OCI-LY1 (cell line): ENCODE measurements at regions not wholly inside any gene's neighbourhood (a gene's known extent, or its start where the extent isn't known, plus 50 kb on each side); places are given as distances from the start of the nearest gene placed in this dataset.

Experiments
- CTCF ChIP-seq: fragments of 200-600 bp; sonication (generic), shearing (Covaris generic); IDR thresholded peaks from 2 replicates; pipeline ENCODE4 v1.5.1; 2017; ENCODE audit warnings: mild to moderate bottlenecking, antibody characterized with exemption, low read length, moderate library complexity, mixed read lengths
- EZH2 ChIP-seq: fragments of 200-600 bp; sonication (generic), shearing (Covaris generic); IDR thresholded peaks from 2 replicates; pipeline ENCODE4 v1.8.0; 2017; ENCODE audit warnings: borderline replicate concordance, mixed run types, mild to moderate bottlenecking, antibody characterized with exemption, low read length, moderate library complexity, mixed read lengths

GRCh38 chr7:17549406-17549805, 251.0 kb downstream of the AHR start:
- TF ChIP-seq EZH2 (no peak), CTCF (no peak)
